HG03442 (cell line): ENCODE measurements at regions not wholly inside any gene's neighbourhood (a gene's known extent, or its start where the extent isn't known, plus 50 kb on each side); places are given as distances from the start of the nearest gene placed in this dataset.

Experiments used
- ATAC-seq: cut with Tn5 transposase; IDR thresholded peaks from one replicate; pipeline ENCODE4 v1.9.1; 2021; ENCODE audit warnings: mild to moderate bottlenecking, moderate library complexity; ENCODE audit not compliant: unreplicated experiment

- ATAC-seq: peak; percentile 75
Observed at GRCh38 chr7:55641273-55641691, 69.0 kb upstream of the VOPP1 start.

GRCh38 chr7:55639640-55640039 lies 67.3 kb upstream of the VOPP1 start:
- ATAC-seq: no peak

DNA sequence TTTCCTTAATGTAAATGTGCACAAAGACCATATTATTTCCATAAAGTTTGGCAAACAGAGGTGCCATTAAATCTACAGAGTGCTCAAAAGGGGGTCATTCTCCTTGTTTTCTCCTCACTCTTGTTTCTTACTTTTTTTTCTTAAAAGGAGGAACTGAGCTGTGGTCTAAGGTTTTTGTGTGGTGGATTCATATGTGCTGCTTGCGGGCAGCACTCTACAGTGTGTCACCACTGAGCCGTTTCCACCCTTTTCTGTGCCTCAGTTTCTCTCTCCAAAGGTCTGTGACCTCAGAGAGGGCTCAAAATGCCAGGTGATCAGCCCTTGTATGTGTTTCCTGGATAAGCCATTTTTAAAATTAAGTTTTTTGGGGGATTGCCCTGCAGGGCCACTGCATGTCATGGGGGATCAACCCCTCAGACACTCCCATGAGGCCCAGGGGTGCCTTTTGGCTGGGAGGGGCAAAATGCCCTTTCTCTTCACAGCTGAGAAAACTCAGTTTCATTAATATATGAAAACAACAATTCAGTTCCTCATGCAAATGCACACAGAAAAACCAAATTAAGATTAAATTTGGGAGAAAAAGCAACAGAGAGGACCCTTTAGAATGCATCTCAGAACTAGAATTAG lies 56.9 kb upstream of the VOPP1 start:
- ATAC-seq: no peak

DNA sequence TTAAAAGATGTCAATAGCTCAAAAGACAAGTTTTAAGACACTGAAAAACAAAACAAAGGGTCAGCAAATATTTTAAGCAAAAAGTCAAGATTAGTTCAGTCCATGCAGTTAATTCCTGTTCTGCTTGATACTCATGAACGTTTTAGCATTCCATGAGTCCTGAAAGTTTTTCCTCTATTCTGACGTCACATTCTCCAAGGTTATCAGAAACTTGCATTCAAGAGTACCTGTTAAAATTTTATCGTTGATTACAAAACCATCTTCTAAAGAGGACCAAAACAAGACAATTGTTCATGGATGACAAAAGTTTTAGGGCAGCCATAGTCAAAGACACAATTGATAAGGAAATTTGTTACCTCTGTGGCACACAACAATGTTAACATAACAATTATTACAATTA lies 52.5 kb upstream of the VOPP1 start:
- ATAC-seq: no peak

DNA sequence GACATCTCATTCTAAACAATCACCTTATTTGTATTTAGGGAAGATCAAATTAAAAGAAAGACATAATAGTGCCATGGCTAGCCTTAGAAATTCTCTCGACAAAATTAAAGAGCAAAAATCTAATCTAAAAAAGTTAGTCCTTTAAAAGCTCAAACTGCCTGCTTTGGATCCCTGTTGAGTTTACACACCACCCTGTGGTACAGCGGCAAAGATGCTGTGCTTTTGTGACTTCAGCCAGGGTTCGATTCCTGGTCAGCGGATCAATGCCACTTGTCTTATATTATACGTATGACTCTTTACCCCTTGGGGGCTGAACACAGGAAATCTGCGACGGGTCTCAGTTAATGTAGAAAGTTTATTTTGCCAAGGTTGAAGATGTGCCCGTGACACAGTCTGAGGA lies 51.3 kb upstream of the VOPP1 start:
- ATAC-seq: no peak

DNA sequence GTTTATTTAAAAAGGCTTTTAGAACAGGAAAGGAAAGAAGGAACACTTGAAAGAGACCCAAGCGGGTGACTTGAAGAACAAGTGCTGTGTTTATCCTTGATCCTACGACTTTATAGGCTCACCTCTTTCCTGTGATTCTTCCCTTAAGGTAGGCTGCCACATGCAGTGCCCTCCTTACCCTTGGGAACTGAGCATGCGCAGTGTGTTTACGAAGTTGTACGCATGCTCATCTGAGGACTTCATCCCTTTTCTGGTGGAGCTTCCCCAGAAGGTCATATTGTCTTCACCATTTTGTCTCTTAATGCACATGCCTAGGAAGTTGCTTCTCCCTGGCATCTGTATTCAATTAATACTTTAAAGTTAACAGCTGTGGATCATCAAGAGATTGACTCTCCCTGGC lies 49.9 kb upstream of the VOPP1 start:
- ATAC-seq: no peak
